Nephron (organoid): ENCODE measurements at regions not wholly inside any gene's neighbourhood (a gene's known extent, or its start where the extent isn't known, plus 50 kb on each side); places are given as distances from the start of the nearest gene placed in this dataset.
"Not testable (repeated sequence)": the region's sequence is repeated elsewhere in the genome, so short reads cannot be mapped to it uniquely, and the experiment has no call there.

Experiments
- H3K27ac Mint-ChIP-seq, 3 experiments: 2 replicates each; pipeline ENCODE4 v1.8.0; 2020; ENCODE audit warnings: mixed read lengths in 3 of 3, mild to moderate bottlenecking in 2 of 3, moderate library complexity in 1 of 3
- H3K27me3 Mint-ChIP-seq: 2 replicates; pipeline ENCODE4 v1.8.0; 2021; ENCODE audit warnings: low read depth, mild to moderate bottlenecking, moderate library complexity, mixed read lengths
- H3K36me3 Mint-ChIP-seq: 2 replicates; pipeline ENCODE4 v1.8.0; 2020; ENCODE audit warnings: low read depth, mixed read lengths
- H3K4me1 Mint-ChIP-seq: 2 replicates; pipeline ENCODE4 v1.8.0; 2020; ENCODE audit warnings: mixed read lengths
- H3K4me3 Mint-ChIP-seq, 3 experiments: 2 replicates each; pipeline ENCODE4 v1.8.0; 2020; ENCODE audit warnings: mild to moderate bottlenecking in 3 of 3, mixed read lengths in 3 of 3, moderate library complexity in 2 of 3
- H3K9me3 Mint-ChIP-seq: 2 replicates; pipeline ENCODE4 v1.8.0; 2020; ENCODE audit warnings: mixed read lengths
- CTCF ChIP-seq, 3 experiments: fragments of 200-600 bp; sonication (generic); IDR thresholded peaks; one replicate each; pipeline ENCODE4 v1.5.0; 2021; ENCODE audit warnings: antibody characterized with exemption in 3 of 3; ENCODE audit not compliant: unreplicated experiment in 3 of 3

- no peaks in the 10 kb centered on the region for H3K36me3 Mint-ChIP-seq
- TF ChIP-seq CTCF (IDR thresholded peaks at IDR 0.05; ENCODE audit: unreplicated experiment in 3 of 3): no peak
- peaks cover 9% of the 10 kb centered on the region for H3K4me1 Mint-ChIP-seq
- no peaks in the 10 kb centered on the region for H3K27me3 Mint-ChIP-seq
- H3K27ac Mint-ChIP-seq: peak overlapping the region; percentile 20 to 71 (median 53)
- H3K9me3 Mint-ChIP-seq: no peaks in the 10 kb centered on the region
- no peak overlapping the region for H3K4me3 Mint-ChIP-seq
Measured at GRCh38 chr7:113608782-113609181, 310.0 kb downstream of the PPP1R3A start.

GRCh38 chr7:113606325-113606724 lies 312.5 kb downstream of the PPP1R3A start:
- TF ChIP-seq CTCF (IDR thresholded peaks at IDR 0.05; ENCODE audit: unreplicated experiment in 3 of 3): no peak
- Mint-ChIP-seq H3K9me3 (no peaks in the 10 kb centered on the region), H3K27me3 (no peaks in the 10 kb centered on the region), H3K4me1 (peaks cover 9% of the 10 kb centered on the region), H3K4me3 (no peak overlapping the region), H3K27ac (peak overlapping the region; percentile 8 to 78 (median 68)), H3K36me3 (no peaks in the 10 kb centered on the region)

GRCh38 chr7:113600428-113600827 lies 318.4 kb downstream of the PPP1R3A start:
- H3K9me3 Mint-ChIP-seq, H3K4me3 Mint-ChIP-seq, H3K4me1 Mint-ChIP-seq, H3K27ac Mint-ChIP-seq, H3K27me3 Mint-ChIP-seq, H3K36me3 Mint-ChIP-seq: not testable (repeated sequence)

- not testable (repeated sequence) for H3K27me3 Mint-ChIP-seq, H3K4me3 Mint-ChIP-seq, H3K4me1 Mint-ChIP-seq, H3K27ac Mint-ChIP-seq, H3K36me3 Mint-ChIP-seq, H3K9me3 Mint-ChIP-seq
Measured at GRCh38 chr7:113593455-113593854, 325.4 kb downstream of the PPP1R3A start.

GRCh38 chr7:113592924-113593323 lies 325.9 kb downstream of the PPP1R3A start:
- H3K4me3 Mint-ChIP-seq, H3K27me3 Mint-ChIP-seq, H3K9me3 Mint-ChIP-seq, H3K36me3 Mint-ChIP-seq, H3K4me1 Mint-ChIP-seq, H3K27ac Mint-ChIP-seq: not testable (repeated sequence)

GRCh38 chr7:113582471-113582870 lies 336.3 kb downstream of the PPP1R3A start:
- no peak for TF ChIP-seq CTCF (IDR thresholded peaks at IDR 0.05; ENCODE audit: unreplicated experiment in 3 of 3)
- no peaks in the 10 kb centered on the region for H3K36me3 Mint-ChIP-seq

GRCh38 chr7:113563257-113563656 lies 355.6 kb downstream of the PPP1R3A start:
- not testable (repeated sequence) for H3K4me1 Mint-ChIP-seq, H3K27me3 Mint-ChIP-seq, H3K9me3 Mint-ChIP-seq, H3K4me3 Mint-ChIP-seq, H3K36me3 Mint-ChIP-seq, H3K27ac Mint-ChIP-seq

More at GRCh38 chr7:113582471-113582870, 336.3 kb downstream of the PPP1R3A start:
- H3K4me1 Mint-ChIP-seq: no peaks in the 10 kb centered on the region
- no peaks in the 10 kb centered on the region for H3K27me3 Mint-ChIP-seq
- no peak overlapping the region for H3K4me3 Mint-ChIP-seq
- no peaks in the 10 kb centered on the region for H3K9me3 Mint-ChIP-seq
- peak overlapping the region; percentile 50 to 71 (median 69) for H3K27ac Mint-ChIP-seq

- no peaks in the 10 kb centered on the region for H3K9me3 Mint-ChIP-seq
- H3K36me3 Mint-ChIP-seq: no peaks in the 10 kb centered on the region
- no peak for TF ChIP-seq CTCF (IDR thresholded peaks at IDR 0.05; ENCODE audit: unreplicated experiment in 3 of 3)
- H3K4me1 Mint-ChIP-seq: no peaks in the 10 kb centered on the region
- no peak overlapping the region for H3K27ac Mint-ChIP-seq
- no peak overlapping the region for H3K4me3 Mint-ChIP-seq
- H3K27me3 Mint-ChIP-seq: no peaks in the 10 kb centered on the region
Measured at GRCh38 chr7:113562801-113563200, 356.0 kb downstream of the PPP1R3A start.
